ENCODE measurements at regions not wholly inside any gene's neighbourhood (a gene's known extent, or its start where the extent isn't known, plus 50 kb on each side); places are given as distances from the start of the nearest gene placed in this dataset.

- H3K4me3 ChIP-seq (ENCODE audit: low read length): no peak overlapping the region
- peaks cover 2% of the 10 kb centered on the region for H3K27me3 ChIP-seq (ENCODE audit: insufficient read depth, low read length)
- peaks cover 4% of the 10 kb centered on the region for H3K4me1 ChIP-seq (ENCODE audit: insufficient read depth, low read length)
- H2AFZ ChIP-seq (ENCODE audit: low read depth, low read length): no peak overlapping the region
- H3K36me3 ChIP-seq (ENCODE audit: insufficient read depth, low read length): no peaks in the 10 kb centered on the region
- H3K9me3 ChIP-seq (ENCODE audit: low read length): no peaks in the 10 kb centered on the region
Observed at GRCh38 chr1:93013145-93014065, 52.1 kb upstream of the DIPK1A start.

GRCh38 chr1:93014168-93014567, 52.9 kb upstream of the DIPK1A start:
- H3K27me3 ChIP-seq (ENCODE audit: insufficient read depth, low read length): peaks cover 2% of the 10 kb centered on the region
- H3K4me3 ChIP-seq (ENCODE audit: low read length): no peak overlapping the region
- no peaks in the 10 kb centered on the region for H3K9me3 ChIP-seq (ENCODE audit: low read length)
- no peak overlapping the region for H2AFZ ChIP-seq (ENCODE audit: low read depth, low read length)
- no peaks in the 10 kb centered on the region for H3K36me3 ChIP-seq (ENCODE audit: insufficient read depth, low read length)
- peaks cover 4% of the 10 kb centered on the region for H3K4me1 ChIP-seq (ENCODE audit: insufficient read depth, low read length)

GRCh38 chr1:93015590-93015989, 54.3 kb upstream of the DIPK1A start:
- Histone ChIP-seq H3K9me3 (ENCODE audit: low read length) (no peaks in the 10 kb centered on the region), H3K4me1 (ENCODE audit: insufficient read depth, low read length) (peaks cover 4% of the 10 kb centered on the region), H3K4me3 (ENCODE audit: low read length) (no peak overlapping the region), H3K27me3 (ENCODE audit: insufficient read depth, low read length) (peaks cover 6% of the 10 kb centered on the region), H2AFZ (ENCODE audit: low read depth, low read length) (no peak overlapping the region), H3K36me3 (ENCODE audit: insufficient read depth, low read length) (no peaks in the 10 kb centered on the region)

GRCh38 chr1:93016171-93016570, 54.9 kb upstream of the DIPK1A start:
- H3K4me1 ChIP-seq (ENCODE audit: insufficient read depth, low read length): peaks cover 4% of the 10 kb centered on the region
- H2AFZ ChIP-seq (ENCODE audit: low read depth, low read length): peak overlapping the region; percentile 40
- no peak overlapping the region for H3K4me3 ChIP-seq (ENCODE audit: low read length)
- H3K9me3 ChIP-seq (ENCODE audit: low read length): no peaks in the 10 kb centered on the region
- H3K27me3 ChIP-seq (ENCODE audit: insufficient read depth, low read length): peaks cover 6% of the 10 kb centered on the region
- H3K36me3 ChIP-seq (ENCODE audit: insufficient read depth, low read length): no peaks in the 10 kb centered on the region

- no peaks in the 10 kb centered on the region for H3K36me3 ChIP-seq (ENCODE audit: insufficient read depth, low read length)
- H3K27me3 ChIP-seq (ENCODE audit: insufficient read depth, low read length): peaks cover 6% of the 10 kb centered on the region
- no peaks in the 10 kb centered on the region for H3K9me3 ChIP-seq (ENCODE audit: low read length)
- no peak overlapping the region for H3K4me3 ChIP-seq (ENCODE audit: low read length)
- no peak overlapping the region for H2AFZ ChIP-seq (ENCODE audit: low read depth, low read length)
- no peaks in the 10 kb centered on the region for H3K4me1 ChIP-seq (ENCODE audit: insufficient read depth, low read length)
Observed at GRCh38 chr1:93021539-93022134, 57.4 kb upstream of the MTF2 start.

- Histone ChIP-seq H3K9me3 (ENCODE audit: low read length) (no peaks in the 10 kb centered on the region), H2AFZ (ENCODE audit: low read depth, low read length) (no peak overlapping the region), H3K27me3 (ENCODE audit: insufficient read depth, low read length) (peaks cover 5% of the 10 kb centered on the region), H3K4me3 (ENCODE audit: low read length) (no peak overlapping the region), H3K4me1 (ENCODE audit: insufficient read depth, low read length) (no peaks in the 10 kb centered on the region), H3K36me3 (ENCODE audit: insufficient read depth, low read length) (no peaks in the 10 kb centered on the region)
Observed at GRCh38 chr1:93022580-93022979, 56.5 kb upstream of the MTF2 start.

GRCh38 chr1:93023281-93023680, 55.8 kb upstream of the MTF2 start:
- Histone ChIP-seq H3K27me3 (ENCODE audit: insufficient read depth, low read length) (peaks cover 5% of the 10 kb centered on the region), H3K9me3 (ENCODE audit: low read length) (no peaks in the 10 kb centered on the region), H2AFZ (ENCODE audit: low read depth, low read length) (no peak overlapping the region), H3K36me3 (ENCODE audit: insufficient read depth, low read length) (no peaks in the 10 kb centered on the region), H3K4me1 (ENCODE audit: insufficient read depth, low read length) (no peaks in the 10 kb centered on the region), H3K4me3 (ENCODE audit: low read length) (no peak overlapping the region)

GRCh38 chr1:93025572-93025971, 53.5 kb upstream of the MTF2 start:
- Histone ChIP-seq H3K27me3 (ENCODE audit: insufficient read depth, low read length) (no peaks in the 10 kb centered on the region), H3K9me3 (ENCODE audit: low read length) (no peaks in the 10 kb centered on the region), H3K4me1 (ENCODE audit: insufficient read depth, low read length) (no peaks in the 10 kb centered on the region), H3K36me3 (ENCODE audit: insufficient read depth, low read length) (no peaks in the 10 kb centered on the region), H2AFZ (ENCODE audit: low read depth, low read length) (no peak overlapping the region), H3K4me3 (ENCODE audit: low read length) (no peak overlapping the region)

- Histone ChIP-seq H3K27me3 (ENCODE audit: insufficient read depth, low read length) (no peaks in the 10 kb centered on the region), H3K36me3 (ENCODE audit: insufficient read depth, low read length) (no peaks in the 10 kb centered on the region), H3K9me3 (ENCODE audit: low read length) (no peaks in the 10 kb centered on the region), H3K4me3 (ENCODE audit: low read length) (no peak overlapping the region), H2AFZ (ENCODE audit: low read depth, low read length) (no peak overlapping the region), H3K4me1 (ENCODE audit: insufficient read depth, low read length) (peaks cover 3% of the 10 kb centered on the region)
Observed at GRCh38 chr1:93028542-93028941, 50.5 kb upstream of the MTF2 start.

Measured in neuron (in vitro differentiated cells).